ENCODE measurements at regions not wholly inside any gene's neighbourhood (a gene's known extent, or its start where the extent isn't known, plus 50 kb on each side); places are given as distances from the start of the nearest gene placed in this dataset.

DNA sequence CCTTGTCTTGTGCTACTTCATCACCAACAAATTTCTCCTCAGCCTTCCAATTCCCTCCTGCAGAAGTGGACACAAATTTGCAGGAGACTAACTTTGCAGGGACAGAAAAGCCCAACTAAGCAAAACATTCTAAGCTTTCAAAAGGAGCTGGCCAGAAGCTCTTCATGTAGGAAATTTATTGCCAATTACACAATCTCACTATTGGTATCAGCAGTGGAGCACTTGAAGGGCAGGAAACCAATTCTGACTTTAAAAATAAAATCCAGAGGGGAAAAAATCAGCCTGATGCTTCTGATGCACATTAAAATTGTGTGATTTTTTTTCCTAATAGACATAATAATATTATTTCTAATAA lies 193.3 kb downstream of the LY86 start:
- no peak for ATAC-seq
- Histone ChIP-seq H3K27ac (no peak overlapping the region), H3K9me3 (no peaks in the 10 kb centered on the region), H3K27me3 (no peaks in the 10 kb centered on the region), H3K36me3 (replicated peaks in 1 of 2; ENCODE audit: insufficient read depth in 1 of 2, low read depth in 2 of 2) (no peaks in the 10 kb centered on the region), H3K4me1 (peaks cover 8% of the 10 kb centered on the region), H3K4me3 (no peak overlapping the region)
- no peak for DNase-seq
- intact Hi-C loops (cut with DNase I) = no loop called here
- no peak for TF ChIP-seq POLR2A (IDR thresholded peaks at IDR 0.05)
- TF ChIP-seq, protein P1, sequence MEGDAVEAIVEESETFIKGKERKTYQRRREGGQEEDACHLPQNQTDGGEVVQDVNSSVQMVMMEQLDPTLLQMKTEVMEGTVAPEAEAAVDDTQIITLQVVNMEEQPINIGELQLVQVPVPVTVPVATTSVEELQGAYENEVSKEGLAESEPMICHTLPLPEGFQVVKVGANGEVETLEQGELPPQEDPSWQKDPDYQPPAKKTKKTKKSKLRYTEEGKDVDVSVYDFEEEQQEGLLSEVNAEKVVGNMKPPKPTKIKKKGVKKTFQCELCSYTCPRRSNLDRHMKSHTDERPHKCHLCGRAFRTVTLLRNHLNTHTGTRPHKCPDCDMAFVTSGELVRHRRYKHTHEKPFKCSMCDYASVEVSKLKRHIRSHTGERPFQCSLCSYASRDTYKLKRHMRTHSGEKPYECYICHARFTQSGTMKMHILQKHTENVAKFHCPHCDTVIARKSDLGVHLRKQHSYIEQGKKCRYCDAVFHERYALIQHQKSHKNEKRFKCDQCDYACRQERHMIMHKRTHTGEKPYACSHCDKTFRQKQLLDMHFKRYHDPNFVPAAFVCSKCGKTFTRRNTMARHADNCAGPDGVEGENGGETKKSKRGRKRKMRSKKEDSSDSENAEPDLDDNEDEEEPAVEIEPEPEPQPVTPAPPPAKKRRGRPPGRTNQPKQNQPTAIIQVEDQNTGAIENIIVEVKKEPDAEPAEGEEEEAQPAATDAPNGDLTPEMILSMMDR (IDR thresholded peaks at IDR 0.05) = no peak

DNA sequence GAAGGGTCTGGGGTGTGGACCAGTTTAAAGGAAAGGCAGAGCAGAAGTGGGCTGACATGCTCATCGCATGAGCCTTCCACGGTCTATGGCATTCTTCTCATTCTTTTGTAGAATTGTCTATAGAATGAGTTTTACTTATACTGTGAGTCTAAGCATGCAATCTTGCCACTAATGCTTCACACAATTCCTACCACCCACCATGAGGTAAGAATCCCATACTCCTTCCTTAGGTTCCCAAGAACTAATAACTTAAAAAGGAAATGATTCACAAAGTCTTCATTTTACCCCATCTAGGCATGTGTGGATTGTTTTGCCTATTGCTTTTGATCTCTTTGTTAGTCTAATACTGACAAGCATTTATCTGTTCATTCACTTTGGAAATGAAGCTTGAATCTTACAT lies 195.2 kb downstream of the LY86 start:
- Histone ChIP-seq H3K4me3 (no peak overlapping the region), H3K36me3 (replicated peaks in 1 of 2; ENCODE audit: insufficient read depth in 1 of 2, low read depth in 2 of 2) (no peaks in the 10 kb centered on the region), H3K4me1 (peaks cover 8% of the 10 kb centered on the region), H3K9me3 (no peaks in the 10 kb centered on the region), H3K27ac (no peak overlapping the region), H3K27me3 (no peaks in the 10 kb centered on the region)
- WGBS, 2 donors = 95 to 98% methylated on average over 2 of the region's 2 CpGs
- no peak for TF ChIP-seq POLR2A (IDR thresholded peaks at IDR 0.05)
- TF ChIP-seq, protein P1 (IDR thresholded peaks at IDR 0.05) = no peak
- DNase-seq (no peak), ATAC-seq (no peak)
- intact Hi-C loops (cut with DNase I) = no loop called here

DNA sequence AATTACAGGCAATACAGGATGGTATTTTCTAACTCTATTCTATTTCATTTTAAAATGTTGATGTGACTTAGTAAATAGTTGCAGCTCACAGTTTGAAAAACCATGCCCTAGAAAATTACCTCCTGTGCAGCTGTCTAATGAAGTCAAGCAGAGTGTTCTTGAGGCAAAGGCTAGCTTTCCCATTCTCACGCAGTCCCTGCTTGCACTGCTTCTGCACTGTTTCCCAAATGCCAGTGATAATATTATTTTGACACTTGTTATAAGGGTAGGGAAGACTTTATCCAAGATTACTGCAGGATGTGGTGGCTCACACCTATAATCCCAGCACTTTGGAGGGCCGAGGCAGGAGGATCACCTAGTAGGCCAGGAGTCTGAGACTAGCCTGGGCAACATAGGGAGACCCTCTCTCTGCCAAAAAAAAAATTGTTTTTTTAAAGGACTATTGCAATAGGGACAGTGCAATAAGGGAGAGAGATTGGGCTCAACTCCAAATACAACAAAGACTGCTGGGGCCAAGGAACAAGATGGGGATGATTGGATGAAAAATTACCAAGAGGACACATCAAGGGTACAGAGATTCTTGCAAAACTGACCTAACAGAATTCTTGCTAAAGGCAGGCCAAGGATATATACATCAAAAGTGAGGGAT lies 196.1 kb downstream of the LY86 start:
- TF ChIP-seq, protein P1 (IDR thresholded peaks at IDR 0.05) = no peak
- no peak for TF ChIP-seq POLR2A (IDR thresholded peaks at IDR 0.05)
- Histone ChIP-seq H3K4me3 (no peak overlapping the region), H3K9me3 (no peaks in the 10 kb centered on the region), H3K4me1 (peaks cover 8% of the 10 kb centered on the region), H3K27ac (peak overlapping the region in 1 of 4 donors; percentile 27), H3K27me3 (no peaks in the 10 kb centered on the region), H3K36me3 (replicated peaks in 1 of 2; ENCODE audit: insufficient read depth in 1 of 2, low read depth in 2 of 2) (no peaks in the 10 kb centered on the region)
- no peak for DNase-seq
- WGBS, 2 donors = 57 to 58% methylated on average over 2 of the region's 2 CpGs
- ATAC-seq = no peak
- intact Hi-C loops (cut with DNase I) = no loop called here

DNA sequence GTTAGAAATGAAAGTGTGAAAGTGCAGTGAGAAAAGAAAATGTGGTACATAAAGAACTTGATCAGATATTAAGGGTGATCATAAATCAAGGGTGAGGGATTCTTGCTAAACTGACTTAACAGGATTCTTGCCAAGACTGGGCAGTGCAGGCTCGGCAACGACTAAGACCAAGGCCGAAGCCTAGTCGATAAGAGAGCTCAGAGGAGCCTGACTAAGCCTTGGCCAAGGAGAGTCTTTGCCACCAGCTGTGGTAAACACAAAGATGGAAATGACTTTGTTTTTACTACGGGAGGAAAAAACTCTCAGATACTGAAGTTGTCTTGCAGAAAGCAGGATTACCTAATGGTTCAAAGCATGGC lies 196.6 kb downstream of the LY86 start:
- Histone ChIP-seq H3K4me3 (no peak overlapping the region), H3K27ac (peak overlapping the region in 2 of 4 donors; percentile 27 to 42), H3K9me3 (no peaks in the 10 kb centered on the region), H3K27me3 (no peaks in the 10 kb centered on the region), H3K36me3 (replicated peaks in 1 of 2; ENCODE audit: insufficient read depth in 1 of 2, low read depth in 2 of 2) (no peaks in the 10 kb centered on the region), H3K4me1 (peaks cover 8% of the 10 kb centered on the region)
- intact Hi-C loops (cut with DNase I) = no loop called here
- WGBS, 2 donors = 24 to 38% methylated on average over 5 of the region's 5 CpGs
- ATAC-seq = peak; percentile 87
- TF ChIP-seq, protein P1 (IDR thresholded peaks at IDR 0.05) = no peak
- no peak for TF ChIP-seq POLR2A (IDR thresholded peaks at IDR 0.05)
- peak; percentile 60 to 80 (median 75) for DNase-seq

DNA sequence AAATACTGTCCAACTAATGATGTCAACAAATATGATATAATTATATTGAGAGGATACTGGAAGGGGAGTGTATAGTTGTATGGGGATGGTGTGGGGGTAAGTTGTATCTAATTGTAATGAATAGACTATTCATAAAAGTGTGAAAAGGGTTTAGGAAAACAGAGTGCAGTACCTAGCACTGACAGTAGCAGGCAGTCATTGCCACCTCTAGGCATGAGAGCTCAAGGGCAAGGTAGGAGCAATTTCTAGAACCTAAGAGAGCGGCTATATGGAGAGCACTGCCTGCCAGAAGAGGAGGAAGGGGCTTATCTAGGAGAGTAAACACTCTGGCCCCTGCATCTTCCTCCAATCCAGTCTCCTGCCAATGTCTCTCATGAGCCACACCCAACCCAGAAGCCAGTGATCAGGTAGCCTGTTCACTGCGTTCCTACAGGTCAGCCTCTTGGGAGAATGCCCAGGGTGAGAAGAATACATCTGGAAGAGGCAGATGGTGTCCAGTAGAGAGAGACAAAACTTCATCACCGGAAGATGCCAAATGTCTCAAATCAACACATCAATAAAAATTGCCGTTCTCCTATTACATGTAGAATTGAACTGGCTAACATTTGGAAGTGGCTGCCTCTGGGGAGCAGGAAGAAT lies 200.0 kb downstream of the LY86 start:
- DNase-seq (peak in 3 of 4 donors; percentile 40 to 44 (median 42)), ATAC-seq (peak; percentile 70)
- WGBS, 2 donors = 60 to 72% methylated on average over 4 of the region's 4 CpGs

More for the DNA sequence above, 200.0 kb downstream of the LY86 start:
- Histone ChIP-seq H3K27ac (no peak overlapping the region), H3K9me3 (no peaks in the 10 kb centered on the region), H3K27me3 (no peaks in the 10 kb centered on the region), H3K36me3 (replicated peaks in 1 of 2; ENCODE audit: insufficient read depth in 1 of 2, low read depth in 2 of 2) (no peaks in the 10 kb centered on the region), H3K4me3 (no peak overlapping the region), H3K4me1 (peaks cover 8% of the 10 kb centered on the region)
- no peak for TF ChIP-seq POLR2A (IDR thresholded peaks at IDR 0.05)
- TF ChIP-seq, protein P1 (IDR thresholded peaks at IDR 0.05) = peak in 6 of 7 experiments; percentile 39 to 70 (median 52)
- intact Hi-C loops (cut with DNase I) = no loop called here

Measured in body of pancreas (tissue), 4 donors.